Caco-2 (cell line): ENCODE measurements at regions not wholly inside any gene's neighbourhood (a gene's known extent, or its start where the extent isn't known, plus 50 kb on each side); places are given as distances from the start of the nearest gene placed in this dataset.

Experiments
- BruUV-seq: library from RNA; stranded (reverse); fragments of 400-500 nt; replicated peaks from 2 replicates; lab custom pipeline; 2021; lab: Mats Ljungman, UMichigan
- CTCF ChIA-PET: fragments of 300-600 bp; sonication (Branson Sonifier 250); formaldehyde crosslinking; loops from one replicate; lab custom pipeline; 2022; ENCODE audit warnings: antibody characterized with exemption; lab: Charles Lee
- POLR2A ChIA-PET: fragments of 300-600 bp; sonication (Branson Sonifier 250); formaldehyde crosslinking; loops from one replicate; lab custom pipeline; 2022; ENCODE audit warnings: antibody characterized with exemption; lab: Charles Lee
- DNase-seq, 2 experiments: peaks; one replicate each; pipeline versions ENCODE4 v3.0.0 to v3.0.0-alpha.2; 2020 to 2022
- H3K27me3 ChIP-seq: replicated peaks from 2 replicates; pipeline ENCODE4 v1.6.0; 2011; ENCODE audit warnings: low read length; ENCODE audit not compliant: control insufficient read depth, insufficient read depth
- H3K36me3 ChIP-seq: 2 replicates; pipeline ENCODE4 v1.5.1; 2011; ENCODE audit warnings: low read length; ENCODE audit not compliant: control insufficient read depth, insufficient read depth
- H3K4me1 ChIP-seq: fragments of 250-450 bp; sonication (Bioruptor Pico); 2 replicates; pipeline ENCODE4 v1.5.1; 2020; ENCODE audit warnings: mild to moderate bottlenecking
- H3K4me3 ChIP-seq: 2 replicates; pipeline ENCODE4 v1.5.1; 2011; ENCODE audit warnings: low read depth, mild to moderate bottlenecking, control low read depth, low read length
- H3K9me3 ChIP-seq: fragments of 250-450 bp; sonication (Bioruptor Pico); 2 replicates; pipeline ENCODE4 v1.5.1; 2020; ENCODE audit warnings: mild to moderate bottlenecking, moderate library complexity
- H3K27ac Mint-ChIP-seq: one replicate; pipeline ENCODE4 v1.8.0; 2022; ENCODE audit warnings: mixed read lengths; ENCODE audit not compliant: unreplicated experiment
- H3K27me3 Mint-ChIP-seq: one replicate; pipeline ENCODE4 v1.8.0; 2022; ENCODE audit warnings: mixed read lengths; ENCODE audit not compliant: insufficient read depth, unreplicated experiment
- H3K36me3 Mint-ChIP-seq: one replicate; pipeline ENCODE4 v1.8.0; 2022; ENCODE audit warnings: mild to moderate bottlenecking, mixed read lengths; ENCODE audit not compliant: insufficient read depth, unreplicated experiment
- H3K4me1 Mint-ChIP-seq: one replicate; pipeline ENCODE4 v1.8.0; 2022; ENCODE audit warnings: low read depth, mixed read lengths; ENCODE audit not compliant: unreplicated experiment
- H3K4me3 Mint-ChIP-seq: one replicate; pipeline ENCODE4 v1.8.0; 2022; ENCODE audit warnings: mild to moderate bottlenecking, moderate library complexity, mixed read lengths; ENCODE audit not compliant: unreplicated experiment
- H3K9me3 Mint-ChIP-seq: one replicate; pipeline ENCODE4 v1.8.0; 2022; ENCODE audit warnings: mixed read lengths; ENCODE audit not compliant: unreplicated experiment
- intact Hi-C: fragments of 100-400 bp; cut with micrococcal nuclease; formaldehyde crosslinking; loops from one replicate; pipeline ENCODE4 v1.10.0; 2022; ENCODE audit not compliant: unreplicated experiment
- TF ChIP-seq, protein P1 (sequence below), 2 experiments: fragments of 200-600 bp in 1 of 2; IDR thresholded peaks; 1 replicate in 1 of 2; 2 replicates in 1 of 2; pipeline versions ENCODE4 v1.5.1 to v1.8.0; 2011 to 2022; ENCODE audit warnings: antibody characterized with exemption in 1 of 2, control low read depth in 1 of 2, inconsistent platforms in 1 of 2, low read depth in 1 of 2, low read length in 1 of 2, mild to moderate bottlenecking in 1 of 2, moderate library complexity in 1 of 2; ENCODE audit not compliant: insufficient read depth in 1 of 2, severe bottlenecking in 1 of 2, unreplicated experiment in 1 of 2

DNA sequence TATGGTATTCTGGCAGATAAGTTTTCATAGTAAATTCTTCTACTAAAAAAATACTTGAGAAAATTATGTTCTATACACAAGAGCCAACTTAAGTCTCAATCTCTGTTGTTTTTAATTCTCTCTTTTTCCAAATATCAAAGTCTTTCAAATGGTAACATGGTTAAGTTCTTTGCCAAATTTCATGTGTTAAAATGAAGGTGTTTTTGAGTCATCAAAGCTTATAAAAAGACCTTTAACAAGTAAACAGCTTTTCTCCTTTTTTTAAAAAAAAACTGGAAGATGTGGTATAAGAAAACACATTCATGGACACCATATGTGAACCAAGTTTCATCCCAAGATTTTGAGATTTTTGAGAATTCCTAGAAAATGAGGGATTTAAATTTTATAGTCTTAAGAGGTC is 111.3 kb downstream of the FOXG1 start:
- H3K36me3 Mint-ChIP-seq = no peaks in the 10 kb centered on the region
- intact Hi-C loops = no loop called here
- H3K4me1 ChIP-seq = no peaks in the 10 kb centered on the region
- TF ChIP-seq, protein P1, sequence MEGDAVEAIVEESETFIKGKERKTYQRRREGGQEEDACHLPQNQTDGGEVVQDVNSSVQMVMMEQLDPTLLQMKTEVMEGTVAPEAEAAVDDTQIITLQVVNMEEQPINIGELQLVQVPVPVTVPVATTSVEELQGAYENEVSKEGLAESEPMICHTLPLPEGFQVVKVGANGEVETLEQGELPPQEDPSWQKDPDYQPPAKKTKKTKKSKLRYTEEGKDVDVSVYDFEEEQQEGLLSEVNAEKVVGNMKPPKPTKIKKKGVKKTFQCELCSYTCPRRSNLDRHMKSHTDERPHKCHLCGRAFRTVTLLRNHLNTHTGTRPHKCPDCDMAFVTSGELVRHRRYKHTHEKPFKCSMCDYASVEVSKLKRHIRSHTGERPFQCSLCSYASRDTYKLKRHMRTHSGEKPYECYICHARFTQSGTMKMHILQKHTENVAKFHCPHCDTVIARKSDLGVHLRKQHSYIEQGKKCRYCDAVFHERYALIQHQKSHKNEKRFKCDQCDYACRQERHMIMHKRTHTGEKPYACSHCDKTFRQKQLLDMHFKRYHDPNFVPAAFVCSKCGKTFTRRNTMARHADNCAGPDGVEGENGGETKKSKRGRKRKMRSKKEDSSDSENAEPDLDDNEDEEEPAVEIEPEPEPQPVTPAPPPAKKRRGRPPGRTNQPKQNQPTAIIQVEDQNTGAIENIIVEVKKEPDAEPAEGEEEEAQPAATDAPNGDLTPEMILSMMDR (IDR thresholded peaks at IDR 0.05; ENCODE audit: insufficient read depth in 1 of 2, low read depth in 1 of 2, low read length in 1 of 2, severe bottlenecking in 1 of 2, unreplicated experiment in 1 of 2) = no peak
- ChIA-PET CTCF (no interaction called here), POLR2A (no interaction called here)
- H3K27ac Mint-ChIP-seq = no peak overlapping the region
- no peak for DNase-seq
- no peaks in the 10 kb centered on the region for H3K4me1 Mint-ChIP-seq
- H3K4me3 ChIP-seq = no peak overlapping the region
- H3K4me3 Mint-ChIP-seq = no peak overlapping the region
- no peaks in the 10 kb centered on the region for H3K9me3 ChIP-seq
- H3K27me3 Mint-ChIP-seq = no peaks in the 10 kb centered on the region
- no peaks in the 10 kb centered on the region for H3K27me3 ChIP-seq
- no peaks in the 10 kb centered on the region for H3K36me3 ChIP-seq
- BruUV-seq = no TSS peak
- H3K9me3 Mint-ChIP-seq = no peaks in the 10 kb centered on the region

DNA sequence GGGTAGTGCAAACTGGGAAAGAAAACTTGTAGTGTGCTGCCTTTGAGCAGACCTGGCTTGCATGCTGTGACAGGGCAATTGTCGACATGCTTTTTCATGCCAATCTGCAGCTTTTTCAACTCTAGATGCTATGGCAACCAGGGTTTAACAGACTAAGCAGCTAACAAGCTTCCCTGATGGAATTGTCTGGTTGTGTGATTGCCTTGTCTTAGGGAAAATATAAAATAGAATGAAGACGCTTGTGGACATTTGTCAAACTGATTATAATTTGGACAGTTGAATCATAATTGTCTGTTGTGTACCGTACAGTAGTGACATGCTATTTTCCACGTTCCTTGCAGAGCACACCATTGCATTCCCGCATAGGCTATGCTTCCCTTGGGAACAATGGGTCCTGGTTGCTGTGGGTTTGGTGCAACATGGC is 113.0 kb downstream of the FOXG1 start:
- H3K4me1 Mint-ChIP-seq = no peaks in the 10 kb centered on the region
- H3K36me3 Mint-ChIP-seq = no peaks in the 10 kb centered on the region
- H3K4me3 ChIP-seq = no peak overlapping the region
- no peaks in the 10 kb centered on the region for H3K36me3 ChIP-seq
- H3K27me3 Mint-ChIP-seq = no peaks in the 10 kb centered on the region
- H3K4me3 Mint-ChIP-seq = no peak overlapping the region
- no peak for DNase-seq
- POLR2A ChIA-PET = no interaction called here
- TF ChIP-seq, protein P1 (IDR thresholded peaks at IDR 0.05; ENCODE audit: insufficient read depth in 1 of 2, low read depth in 1 of 2, low read length in 1 of 2, severe bottlenecking in 1 of 2, unreplicated experiment in 1 of 2) = no peak
- CTCF ChIA-PET = no interaction called here
- no TSS peak for BruUV-seq
- H3K9me3 ChIP-seq = no peaks in the 10 kb centered on the region
- H3K9me3 Mint-ChIP-seq = no peaks in the 10 kb centered on the region
- no peaks in the 10 kb centered on the region for H3K4me1 ChIP-seq
- no peak overlapping the region for H3K27ac Mint-ChIP-seq
- H3K27me3 ChIP-seq = no peaks in the 10 kb centered on the region
- intact Hi-C loops = no loop called here

DNA sequence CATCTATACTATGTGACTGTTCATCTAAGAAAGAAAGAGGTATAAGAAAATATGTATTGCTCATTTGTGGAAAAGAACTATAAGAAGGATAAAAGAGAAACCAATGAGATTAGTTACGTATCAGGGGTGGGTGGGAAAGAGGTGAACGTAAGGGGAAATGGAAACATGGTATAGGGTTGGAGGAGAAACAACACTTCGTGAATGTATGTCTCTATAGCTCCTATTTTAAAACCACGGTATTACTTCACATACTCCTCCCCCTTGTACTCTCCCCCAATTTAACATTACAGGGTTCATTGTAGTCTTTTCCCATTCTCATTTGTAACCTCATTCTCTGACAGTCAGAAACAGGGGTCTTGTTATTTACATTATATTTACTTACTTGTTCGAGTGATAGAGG is 120.4 kb downstream of the FOXG1 start:
- no peaks in the 10 kb centered on the region for H3K27me3 Mint-ChIP-seq
- TF ChIP-seq, protein P1 (IDR thresholded peaks at IDR 0.05; ENCODE audit: insufficient read depth in 1 of 2, low read depth in 1 of 2, low read length in 1 of 2, severe bottlenecking in 1 of 2, unreplicated experiment in 1 of 2) = no peak
- Histone ChIP-seq H3K27me3 (no peaks in the 10 kb centered on the region), H3K9me3 (no peaks in the 10 kb centered on the region), H3K36me3 (no peaks in the 10 kb centered on the region), H3K4me1 (no peaks in the 10 kb centered on the region), H3K4me3 (no peak overlapping the region)
- no TSS peak for BruUV-seq
- H3K27ac Mint-ChIP-seq = no peak overlapping the region
- ChIA-PET CTCF (no interaction called here), POLR2A (no interaction called here)
- no peaks in the 10 kb centered on the region for H3K36me3 Mint-ChIP-seq
- H3K4me3 Mint-ChIP-seq = no peak overlapping the region
- intact Hi-C loops = no loop called here
- DNase-seq = no peak
- no peaks in the 10 kb centered on the region for H3K9me3 Mint-ChIP-seq
- H3K4me1 Mint-ChIP-seq = no peaks in the 10 kb centered on the region
